ENCODE measurements at regions not wholly inside any gene's neighbourhood (a gene's known extent, or its start where the extent isn't known, plus 50 kb on each side); places are given as distances from the start of the nearest gene placed in this dataset.
A peak's percentile ranks its signal among the peaks of the same experiment; 100 is the strongest.

DNA sequence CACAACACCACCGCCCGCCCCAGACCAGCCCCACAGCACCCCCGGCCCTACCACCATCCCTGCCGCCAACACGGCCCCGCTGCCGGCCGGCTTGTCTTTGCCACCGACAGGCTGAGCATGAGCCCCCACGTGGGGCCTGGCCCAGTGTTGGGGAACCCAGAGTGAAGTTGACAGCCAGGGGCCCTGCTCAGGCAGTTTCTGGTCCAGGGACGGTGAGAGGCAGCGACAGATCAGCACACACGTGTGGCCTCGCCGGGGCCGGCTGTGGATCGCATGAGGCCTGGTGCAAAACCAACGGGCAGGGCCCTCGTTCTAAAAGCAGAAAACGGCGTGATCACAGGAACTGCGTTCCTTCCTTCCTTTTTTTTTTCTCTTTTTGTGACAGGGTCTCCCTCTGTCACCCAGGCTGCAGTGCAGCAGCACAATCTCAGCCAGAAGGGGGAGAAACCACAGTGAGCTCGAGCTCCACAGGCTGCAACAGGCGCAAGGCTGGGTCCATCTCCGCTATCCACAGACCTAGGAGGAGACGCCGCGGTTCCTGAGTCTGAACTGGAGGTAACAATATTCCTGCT, 50.5 kb upstream of the FBRSL1 start:
- Histone ChIP-seq H3K4me3 (ENCODE audit: low read length in 3 of 3) (no peak overlapping the region), H3K9ac (ENCODE audit: low read length in 3 of 3) (no peak overlapping the region), H3K27me3 (ENCODE audit: control insufficient read depth, insufficient read depth, low read length) (no peaks in the 10 kb centered on the region), H3K36me3 (ENCODE audit: control insufficient read depth in 2 of 3, insufficient read depth in 3 of 3, low read length in 3 of 3) (no peaks in the 10 kb centered on the region), H3K27ac (ENCODE audit: low read depth in 2 of 2, low read length in 2 of 2) (no peak overlapping the region), H3K9me3 (ENCODE audit: control insufficient read depth in 2 of 3, insufficient read depth in 1 of 3, low read length in 3 of 3) (no peaks in the 10 kb centered on the region), H3K4me1 (ENCODE audit: control insufficient read depth in 2 of 3, insufficient read depth in 2 of 3, low read depth in 1 of 3, low read length in 3 of 3) (no peaks in the 10 kb centered on the region)
- FAIRE-seq (no peak), DNase-seq (peak in 1 of 5 donors; percentile 67)
- TF ChIP-seq, protein P1, sequence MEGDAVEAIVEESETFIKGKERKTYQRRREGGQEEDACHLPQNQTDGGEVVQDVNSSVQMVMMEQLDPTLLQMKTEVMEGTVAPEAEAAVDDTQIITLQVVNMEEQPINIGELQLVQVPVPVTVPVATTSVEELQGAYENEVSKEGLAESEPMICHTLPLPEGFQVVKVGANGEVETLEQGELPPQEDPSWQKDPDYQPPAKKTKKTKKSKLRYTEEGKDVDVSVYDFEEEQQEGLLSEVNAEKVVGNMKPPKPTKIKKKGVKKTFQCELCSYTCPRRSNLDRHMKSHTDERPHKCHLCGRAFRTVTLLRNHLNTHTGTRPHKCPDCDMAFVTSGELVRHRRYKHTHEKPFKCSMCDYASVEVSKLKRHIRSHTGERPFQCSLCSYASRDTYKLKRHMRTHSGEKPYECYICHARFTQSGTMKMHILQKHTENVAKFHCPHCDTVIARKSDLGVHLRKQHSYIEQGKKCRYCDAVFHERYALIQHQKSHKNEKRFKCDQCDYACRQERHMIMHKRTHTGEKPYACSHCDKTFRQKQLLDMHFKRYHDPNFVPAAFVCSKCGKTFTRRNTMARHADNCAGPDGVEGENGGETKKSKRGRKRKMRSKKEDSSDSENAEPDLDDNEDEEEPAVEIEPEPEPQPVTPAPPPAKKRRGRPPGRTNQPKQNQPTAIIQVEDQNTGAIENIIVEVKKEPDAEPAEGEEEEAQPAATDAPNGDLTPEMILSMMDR (IDR thresholded peaks at IDR 0.05; ENCODE audit: borderline replicate concordance, extremely low read depth, insufficient read depth), result no peak
- intact Hi-C loops (cut with DNase I), result no loop called here

DNA sequence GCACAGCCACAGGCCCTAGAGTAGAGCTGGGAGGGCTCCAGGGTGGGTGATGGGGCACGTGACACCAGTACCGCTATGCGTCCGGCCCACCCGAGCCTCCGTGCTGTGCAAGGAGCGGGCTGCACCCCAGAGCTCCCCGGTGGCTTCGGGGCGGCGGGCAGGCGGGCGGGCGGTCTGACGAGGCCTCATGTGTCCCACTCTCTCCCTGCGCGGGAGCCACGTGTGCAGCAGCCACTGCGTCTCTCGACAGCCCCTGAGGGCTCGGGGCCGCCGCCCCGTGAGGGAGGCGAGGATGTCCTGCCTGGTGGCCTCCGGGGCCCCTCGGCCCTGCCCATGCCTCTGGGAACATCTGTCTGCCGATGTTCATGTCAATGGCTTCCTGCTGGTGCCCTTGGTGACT, 51.2 kb upstream of the FBRSL1 start:
- Histone ChIP-seq H3K4me3 (ENCODE audit: low read length in 3 of 3) (no peak overlapping the region), H3K36me3 (ENCODE audit: control insufficient read depth in 2 of 3, insufficient read depth in 3 of 3, low read length in 3 of 3) (no peaks in the 10 kb centered on the region), H3K4me1 (ENCODE audit: control insufficient read depth in 2 of 3, insufficient read depth in 2 of 3, low read depth in 1 of 3, low read length in 3 of 3) (no peaks in the 10 kb centered on the region), H3K27ac (ENCODE audit: low read depth in 2 of 2, low read length in 2 of 2) (no peak overlapping the region), H3K9me3 (ENCODE audit: control insufficient read depth in 2 of 3, insufficient read depth in 1 of 3, low read length in 3 of 3) (no peaks in the 10 kb centered on the region), H3K27me3 (ENCODE audit: control insufficient read depth, insufficient read depth, low read length) (no peaks in the 10 kb centered on the region), H3K9ac (ENCODE audit: low read length in 3 of 3) (no peak overlapping the region)
- TF ChIP-seq, protein P1 (IDR thresholded peaks at IDR 0.05; ENCODE audit: borderline replicate concordance, extremely low read depth, insufficient read depth), result no peak
- intact Hi-C loops (cut with DNase I), result no loop called here
- FAIRE-seq (no peak), DNase-seq (no peak)

DNA sequence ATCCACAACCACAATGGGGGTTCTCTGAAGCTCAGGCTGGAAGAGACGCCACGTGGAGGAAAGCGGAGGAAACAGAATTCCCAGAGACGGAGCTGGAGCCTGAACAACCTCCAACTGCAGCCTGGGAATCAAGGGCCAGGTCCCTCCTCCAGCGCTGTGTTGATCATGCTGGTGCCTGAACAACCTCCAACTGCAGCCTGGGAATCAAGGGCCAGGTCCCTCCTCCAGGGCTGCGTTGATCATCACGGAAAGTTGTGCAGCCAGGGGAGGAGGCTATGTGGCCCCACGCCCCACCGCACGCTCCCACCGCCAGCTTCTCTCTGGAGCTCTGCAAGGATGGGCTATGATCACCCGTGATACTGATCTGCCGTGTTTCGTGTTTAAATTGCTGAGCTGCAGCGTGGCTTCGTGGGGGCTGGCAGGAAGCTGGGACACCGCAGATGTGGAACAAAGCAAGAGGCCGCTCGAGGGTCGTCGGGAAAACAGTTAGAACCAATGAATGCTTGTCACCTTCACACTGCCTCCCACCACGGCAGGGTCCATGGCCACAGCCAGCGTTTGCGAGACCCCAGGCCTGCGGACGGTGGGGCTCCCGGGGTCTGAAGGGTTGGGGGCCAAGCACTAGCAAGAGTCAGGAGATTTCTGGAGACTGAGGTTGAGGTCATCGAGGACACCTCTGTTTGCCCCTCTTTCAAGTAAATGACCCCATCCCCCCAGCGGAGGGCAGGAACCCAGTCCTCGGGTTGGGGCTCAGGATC, 51.8 kb upstream of the FBRSL1 start:
- TF ChIP-seq, protein P1 (IDR thresholded peaks at IDR 0.05; ENCODE audit: borderline replicate concordance, extremely low read depth, insufficient read depth), result no peak
- DNase-seq (no peak), FAIRE-seq (no peak)
- no peak overlapping the region for H3K9ac ChIP-seq (ENCODE audit: low read length in 3 of 3)
- H3K4me1 ChIP-seq (ENCODE audit: control insufficient read depth in 2 of 3, insufficient read depth in 2 of 3, low read depth in 1 of 3, low read length in 3 of 3), result no peaks in the 10 kb centered on the region
- intact Hi-C loops (cut with DNase I), result no loop called here
- H3K4me3 ChIP-seq (ENCODE audit: low read length in 3 of 3), result no peak overlapping the region
- H3K9me3 ChIP-seq (ENCODE audit: control insufficient read depth in 2 of 3, insufficient read depth in 1 of 3, low read length in 3 of 3), result no peaks in the 10 kb centered on the region
- no peak overlapping the region for H3K27ac ChIP-seq (ENCODE audit: low read depth in 2 of 2, low read length in 2 of 2)
- H3K36me3 ChIP-seq (ENCODE audit: control insufficient read depth in 2 of 3, insufficient read depth in 3 of 3, low read length in 3 of 3), result no peaks in the 10 kb centered on the region
- H3K27me3 ChIP-seq (ENCODE audit: control insufficient read depth, insufficient read depth, low read length), result no peaks in the 10 kb centered on the region
